ENCODE measurements at regions not wholly inside any gene's neighbourhood (a gene's known extent, or its start where the extent isn't known, plus 50 kb on each side); places are given as distances from the start of the nearest gene placed in this dataset.

- no peak overlapping the region for H3K4me3 ChIP-seq
- no peaks in the 10 kb centered on the region for H3K9me3 ChIP-seq
These were observed 402.7 kb downstream of the IPMK start for GRCh38 chr10:57864765-57865680.

DNA sequence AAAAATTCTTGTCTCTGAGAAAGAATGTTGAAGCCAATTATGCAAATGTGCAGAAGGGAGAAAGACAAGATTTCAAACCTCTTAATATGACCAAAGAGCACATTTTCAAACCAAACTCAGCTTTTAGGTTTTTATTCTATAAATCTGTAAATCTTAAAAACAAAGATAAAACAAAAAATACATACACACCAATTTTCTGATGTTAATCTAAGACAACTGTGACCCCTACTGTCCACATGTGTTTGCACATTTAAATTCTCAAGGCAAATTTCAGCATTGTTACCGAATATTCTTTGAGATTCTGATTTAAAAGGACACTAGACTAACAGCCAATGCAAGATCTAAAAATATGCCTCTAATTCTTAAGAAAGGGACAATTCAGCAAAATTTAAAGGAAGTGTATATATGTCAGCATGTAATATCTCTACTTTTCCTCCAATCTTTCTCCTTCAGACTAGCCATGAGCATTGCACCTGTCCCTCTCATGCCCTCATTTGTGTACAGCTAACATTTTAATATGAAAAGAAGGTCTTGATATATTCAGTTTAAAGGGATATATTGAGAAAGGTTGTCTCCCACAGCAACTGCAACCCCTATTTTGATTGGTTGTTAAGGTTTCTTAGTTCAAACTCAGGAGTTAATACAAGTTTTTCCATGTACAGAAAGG lies 417.9 kb downstream of the IPMK start:
- TF ChIP-seq, protein P1, sequence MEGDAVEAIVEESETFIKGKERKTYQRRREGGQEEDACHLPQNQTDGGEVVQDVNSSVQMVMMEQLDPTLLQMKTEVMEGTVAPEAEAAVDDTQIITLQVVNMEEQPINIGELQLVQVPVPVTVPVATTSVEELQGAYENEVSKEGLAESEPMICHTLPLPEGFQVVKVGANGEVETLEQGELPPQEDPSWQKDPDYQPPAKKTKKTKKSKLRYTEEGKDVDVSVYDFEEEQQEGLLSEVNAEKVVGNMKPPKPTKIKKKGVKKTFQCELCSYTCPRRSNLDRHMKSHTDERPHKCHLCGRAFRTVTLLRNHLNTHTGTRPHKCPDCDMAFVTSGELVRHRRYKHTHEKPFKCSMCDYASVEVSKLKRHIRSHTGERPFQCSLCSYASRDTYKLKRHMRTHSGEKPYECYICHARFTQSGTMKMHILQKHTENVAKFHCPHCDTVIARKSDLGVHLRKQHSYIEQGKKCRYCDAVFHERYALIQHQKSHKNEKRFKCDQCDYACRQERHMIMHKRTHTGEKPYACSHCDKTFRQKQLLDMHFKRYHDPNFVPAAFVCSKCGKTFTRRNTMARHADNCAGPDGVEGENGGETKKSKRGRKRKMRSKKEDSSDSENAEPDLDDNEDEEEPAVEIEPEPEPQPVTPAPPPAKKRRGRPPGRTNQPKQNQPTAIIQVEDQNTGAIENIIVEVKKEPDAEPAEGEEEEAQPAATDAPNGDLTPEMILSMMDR (IDR thresholded peaks at IDR 0.05) = no peak
- Histone ChIP-seq H3K4me1 (no peaks in the 10 kb centered on the region), H3K36me3 (ENCODE audit: insufficient read depth in 1 of 2, low read depth in 1 of 2) (no peaks in the 10 kb centered on the region), H3K27me3 (ENCODE audit: insufficient read depth in 3 of 3, low read length in 2 of 3) (no peaks in the 10 kb centered on the region), H3K27ac (no peak overlapping the region), H3K4me3 (no peak overlapping the region), H3K9me3 (no peaks in the 10 kb centered on the region)
- ATAC-seq (no peak), DNase-seq (no peak)
- WGBS, 3 donors = 18 to 45% (median 32%) methylated on average over 1 of the region's 1 CpG
- intact Hi-C loops (cut with DNase I) = no loop called here

More at GRCh38 chr10:57864765-57865680, 402.7 kb downstream of the IPMK start:
- no peaks in the 10 kb centered on the region for H3K4me1 ChIP-seq
- no peak for DNase-seq
- 19 to 42% (median 37%) methylated on average over 2 of the region's 2 CpGs for WGBS, 3 donors
- no peak for ATAC-seq
- H3K27me3 ChIP-seq (ENCODE audit: insufficient read depth in 3 of 3, low read length in 2 of 3) = no peaks in the 10 kb centered on the region
- no peaks in the 10 kb centered on the region for H3K36me3 ChIP-seq (ENCODE audit: insufficient read depth in 1 of 2, low read depth in 1 of 2)
- no peak overlapping the region for H3K27ac ChIP-seq
- TF ChIP-seq, protein P1 (IDR thresholded peaks at IDR 0.05) = no peak
- intact Hi-C loops (cut with DNase I) = no loop called here

DNA sequence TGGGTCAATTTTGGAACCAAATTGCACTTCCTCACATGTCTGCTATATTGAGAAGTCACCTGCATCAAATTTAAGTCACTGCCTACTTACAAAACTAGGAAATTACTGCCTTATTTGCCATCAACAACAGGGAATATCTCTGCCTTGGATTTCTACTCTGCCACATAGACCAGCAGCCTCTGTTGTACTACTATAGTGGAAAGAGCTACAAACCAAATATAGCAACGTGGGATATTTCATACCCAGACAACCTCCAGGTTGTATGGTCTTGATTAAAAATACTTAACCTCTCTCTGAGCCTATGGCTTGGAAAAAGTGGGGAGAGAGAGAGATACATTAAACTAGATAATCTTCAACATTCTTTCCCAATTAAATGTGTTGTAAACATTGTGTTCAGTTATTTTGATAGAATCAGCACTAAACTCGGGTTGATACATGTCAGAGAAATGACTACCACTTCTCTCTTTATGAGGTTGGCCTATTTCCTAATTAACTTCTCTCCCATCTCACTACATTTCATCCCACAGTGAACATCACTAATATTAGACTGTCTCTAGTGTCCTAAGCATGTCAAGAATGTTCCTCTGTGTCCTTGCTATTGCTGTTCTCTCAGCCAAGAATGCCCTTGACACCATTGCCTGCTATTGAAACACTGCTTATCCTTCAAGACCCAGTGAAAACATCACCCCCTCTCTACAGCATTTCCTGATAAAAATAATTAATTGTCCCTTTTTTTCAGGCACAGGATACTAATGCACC lies 421.2 kb downstream of the IPMK start:
- ATAC-seq (no peak), DNase-seq (no peak)
- H3K27me3 ChIP-seq (ENCODE audit: insufficient read depth in 3 of 3, low read length in 2 of 3) = no peaks in the 10 kb centered on the region
- intact Hi-C loops (cut with DNase I) = no loop called here
- H3K9me3 ChIP-seq = no peaks in the 10 kb centered on the region
- TF ChIP-seq, protein P1 (IDR thresholded peaks at IDR 0.05) = no peak
- no peak overlapping the region for H3K4me3 ChIP-seq
- no peaks in the 10 kb centered on the region for H3K4me1 ChIP-seq
- H3K27ac ChIP-seq = no peak overlapping the region
- H3K36me3 ChIP-seq (ENCODE audit: insufficient read depth in 1 of 2, low read depth in 1 of 2) = no peaks in the 10 kb centered on the region
- WGBS, 3 donors = 42 to 54% (median 51%) methylated on average over 2 of the region's 2 CpGs

- H3K9me3 ChIP-seq = no peaks in the 10 kb centered on the region
- no peak overlapping the region for H3K27ac ChIP-seq
- H3K4me1 ChIP-seq = no peaks in the 10 kb centered on the region
- no peak overlapping the region for H3K4me3 ChIP-seq
- TF ChIP-seq, protein P1 (IDR thresholded peaks at IDR 0.05) = no peak
- no peaks in the 10 kb centered on the region for H3K27me3 ChIP-seq (ENCODE audit: insufficient read depth in 3 of 3, low read length in 2 of 3)
- no peaks in the 10 kb centered on the region for H3K36me3 ChIP-seq (ENCODE audit: insufficient read depth in 1 of 2, low read depth in 1 of 2)
- ATAC-seq (no peak), DNase-seq (no peak)
- 74 to 77% (median 76%) methylated on average over 4 of the region's 4 CpGs for WGBS, 3 donors
- intact Hi-C loops (cut with DNase I) = no loop called here
These were observed 423.2 kb downstream of the IPMK start for GRCh38 chr10:57844387-57844998.
